HL-60 (cell line): ENCODE measurements at regions not wholly inside any gene's neighbourhood (a gene's known extent, or its start where the extent isn't known, plus 50 kb on each side); places are given as distances from the start of the nearest gene placed in this dataset.

Experiments
- DNase-seq, 2 experiments: peaks; one replicate each; pipeline ENCODE4 v3.0.0-alpha.2; 2010 to 2020; ENCODE audit warnings: low read depth in 1 of 2, low spot score in 1 of 2
- H3K27ac ChIP-seq: fragments of 250-450 bp; sonication (Bioruptor Pico); replicated peaks from 2 replicates; pipeline ENCODE4 v1.5.1; 2020; ENCODE audit warnings: mild to moderate bottlenecking, moderate library complexity
- H3K27me3 ChIP-seq: fragments of 250-450 bp; sonication (Bioruptor Pico); 2 replicates; pipeline ENCODE4 v1.5.1; 2021; ENCODE audit warnings: mild to moderate bottlenecking, moderate library complexity; ENCODE audit not compliant: insufficient read depth, poor library complexity, severe bottlenecking
- H3K4me3 ChIP-seq: replicated peaks from 2 replicates; pipeline ENCODE4 v1.5.1; 2011; ENCODE audit warnings: mild to moderate bottlenecking, control low read depth, low read length; ENCODE audit not compliant: insufficient read depth
- CTCF ChIP-seq: IDR thresholded peaks from one replicate; pipeline ENCODE4 v1.5.1; 2011; ENCODE audit warnings: low read length, control low read depth, inconsistent platforms; ENCODE audit not compliant: insufficient read depth
- GABPA ChIP-seq: IDR thresholded peaks from 2 replicates; pipeline ENCODE4 v1.6.1; 2012; ENCODE audit warnings: low read depth
- POLR2AphosphoS5 ChIP-seq: IDR thresholded peaks from 2 replicates; pipeline ENCODE4 v1.6.1; 2012; ENCODE audit warnings: low read depth
- SPI1 ChIP-seq: IDR thresholded peaks from 2 replicates; pipeline ENCODE4 v1.6.1; 2012; ENCODE audit warnings: low read depth, mild to moderate bottlenecking, borderline replicate concordance
- TF ChIP-seq, protein P1 (sequence below): IDR thresholded peaks from 2 replicates; pipeline ENCODE4 v1.6.1; 2012; ENCODE audit warnings: low read depth; ENCODE audit not compliant: insufficient replicate concordance

DNA sequence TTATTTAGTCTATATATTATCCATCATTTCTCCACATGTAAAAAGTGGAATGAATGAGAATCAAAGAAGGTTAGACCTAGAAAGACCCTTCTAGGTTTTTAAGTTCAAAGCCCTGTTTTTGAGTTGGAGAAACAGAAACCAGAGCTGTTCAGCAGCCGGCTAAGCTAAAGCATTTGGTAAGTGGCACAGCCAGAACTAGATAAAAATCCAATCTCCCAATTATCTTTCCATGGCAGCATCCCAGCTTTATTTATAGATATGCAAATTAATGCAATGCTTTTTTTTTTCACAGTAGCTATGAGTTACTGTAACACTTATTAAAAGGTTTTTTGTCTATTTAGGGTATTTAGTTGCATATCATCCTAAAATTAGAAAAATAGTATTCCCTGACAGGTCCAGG, 85.1 kb downstream of the NIBAN1 start:
- no peak for DNase-seq
- no peak for TF ChIP-seq GABPA
- TF ChIP-seq POLR2AphosphoS5 = no peak
- TF ChIP-seq, protein P1, sequence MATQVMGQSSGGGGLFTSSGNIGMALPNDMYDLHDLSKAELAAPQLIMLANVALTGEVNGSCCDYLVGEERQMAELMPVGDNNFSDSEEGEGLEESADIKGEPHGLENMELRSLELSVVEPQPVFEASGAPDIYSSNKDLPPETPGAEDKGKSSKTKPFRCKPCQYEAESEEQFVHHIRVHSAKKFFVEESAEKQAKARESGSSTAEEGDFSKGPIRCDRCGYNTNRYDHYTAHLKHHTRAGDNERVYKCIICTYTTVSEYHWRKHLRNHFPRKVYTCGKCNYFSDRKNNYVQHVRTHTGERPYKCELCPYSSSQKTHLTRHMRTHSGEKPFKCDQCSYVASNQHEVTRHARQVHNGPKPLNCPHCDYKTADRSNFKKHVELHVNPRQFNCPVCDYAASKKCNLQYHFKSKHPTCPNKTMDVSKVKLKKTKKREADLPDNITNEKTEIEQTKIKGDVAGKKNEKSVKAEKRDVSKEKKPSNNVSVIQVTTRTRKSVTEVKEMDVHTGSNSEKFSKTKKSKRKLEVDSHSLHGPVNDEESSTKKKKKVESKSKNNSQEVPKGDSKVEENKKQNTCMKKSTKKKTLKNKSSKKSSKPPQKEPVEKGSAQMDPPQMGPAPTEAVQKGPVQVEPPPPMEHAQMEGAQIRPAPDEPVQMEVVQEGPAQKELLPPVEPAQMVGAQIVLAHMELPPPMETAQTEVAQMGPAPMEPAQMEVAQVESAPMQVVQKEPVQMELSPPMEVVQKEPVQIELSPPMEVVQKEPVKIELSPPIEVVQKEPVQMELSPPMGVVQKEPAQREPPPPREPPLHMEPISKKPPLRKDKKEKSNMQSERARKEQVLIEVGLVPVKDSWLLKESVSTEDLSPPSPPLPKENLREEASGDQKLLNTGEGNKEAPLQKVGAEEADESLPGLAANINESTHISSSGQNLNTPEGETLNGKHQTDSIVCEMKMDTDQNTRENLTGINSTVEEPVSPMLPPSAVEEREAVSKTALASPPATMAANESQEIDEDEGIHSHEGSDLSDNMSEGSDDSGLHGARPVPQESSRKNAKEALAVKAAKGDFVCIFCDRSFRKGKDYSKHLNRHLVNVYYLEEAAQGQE = no peak
- no peak for TF ChIP-seq SPI1
- no peak for TF ChIP-seq CTCF

DNA sequence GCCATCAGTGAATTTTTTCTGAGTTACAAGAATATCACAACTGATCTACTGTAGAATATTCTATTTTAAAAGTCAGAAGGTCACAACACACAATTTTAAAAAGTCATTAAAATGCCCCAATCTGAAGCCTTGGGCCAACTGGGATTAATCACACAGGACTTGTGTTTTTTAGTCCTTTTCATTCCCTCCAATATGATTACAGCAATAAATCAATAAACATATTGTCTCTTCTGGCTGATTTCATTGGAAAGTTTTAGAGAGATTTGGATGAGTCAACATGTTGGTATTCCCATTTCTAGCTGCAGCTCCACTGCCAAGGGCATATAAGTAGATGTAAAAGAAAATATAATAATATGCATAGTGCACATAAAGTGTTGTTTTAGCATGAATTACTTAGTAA, 85.8 kb downstream of the NIBAN1 start:
- DNase-seq = no peak
- TF ChIP-seq POLR2AphosphoS5 = no peak
- TF ChIP-seq GABPA = no peak
- TF ChIP-seq, protein P1 = no peak
- TF ChIP-seq CTCF = no peak
- TF ChIP-seq SPI1 = no peak
- Histone ChIP-seq H3K27ac (no peak overlapping the region), H3K4me3 (no peak overlapping the region), H3K27me3 (no peaks in the 10 kb centered on the region)

More for the DNA sequence above, 85.1 kb downstream of the NIBAN1 start:
- Histone ChIP-seq H3K4me3 (no peak overlapping the region), H3K27me3 (no peaks in the 10 kb centered on the region), H3K27ac (no peak overlapping the region)

DNA sequence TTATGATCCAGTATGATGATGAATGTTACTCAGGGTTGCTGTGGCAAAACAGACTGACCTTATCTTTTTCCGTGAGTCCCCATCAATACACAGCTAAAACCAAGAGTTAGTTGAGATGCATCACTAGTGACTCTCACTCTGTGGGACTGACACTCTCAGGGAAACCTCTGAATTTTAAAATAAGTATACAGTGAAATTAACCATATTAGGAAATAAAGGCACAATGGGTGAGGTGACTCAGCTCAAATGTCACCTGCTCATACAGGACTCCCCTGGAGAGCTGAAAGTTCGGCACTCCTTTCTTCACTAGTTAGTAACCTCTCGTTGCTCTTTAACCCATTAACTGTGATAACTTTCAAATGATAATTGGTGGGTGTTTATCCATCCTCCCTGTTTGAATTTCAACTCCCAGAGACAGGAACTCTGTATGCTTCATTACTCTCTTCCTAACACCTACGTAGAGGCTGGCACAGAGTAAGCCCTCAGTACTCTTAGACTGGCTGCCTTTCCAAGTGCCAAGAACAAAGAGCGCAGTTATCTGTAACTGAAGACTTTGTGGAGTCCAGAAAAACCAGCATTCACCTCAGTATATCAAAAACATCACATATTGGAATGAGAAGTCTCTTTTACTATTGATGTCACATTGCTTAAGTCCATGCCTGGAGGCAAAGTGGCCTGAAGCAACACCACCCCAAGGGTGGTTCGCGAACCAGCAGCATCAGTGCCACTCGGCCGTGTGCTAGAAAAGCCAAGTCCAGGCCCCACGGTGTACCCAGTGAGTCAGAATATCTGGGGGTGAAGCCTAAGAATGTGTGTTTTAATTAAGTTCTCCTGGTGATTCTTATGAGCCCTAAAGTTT, 91.1 kb downstream of the NIBAN1 start:
- H3K27ac ChIP-seq = no peak overlapping the region
- no peak for DNase-seq
- H3K27me3 ChIP-seq = no peaks in the 10 kb centered on the region
- H3K4me3 ChIP-seq = no peak overlapping the region
- no peak for TF ChIP-seq GABPA
- no peak for TF ChIP-seq POLR2AphosphoS5
- TF ChIP-seq, protein P1 = no peak
- TF ChIP-seq SPI1 = no peak
- no peak for TF ChIP-seq CTCF
